Type B pancreatic cell (in vitro differentiated cells): ENCODE measurements at regions not wholly inside any gene's neighbourhood (a gene's known extent, or its start where the extent isn't known, plus 50 kb on each side); places are given as distances from the start of the nearest gene placed in this dataset.
A peak's percentile ranks its signal among the peaks of the same experiment; 100 is the strongest.

Experiments
- DNase-seq: peaks from one replicate; pipeline ENCODE4 v3.0.0; 2021; ENCODE audit warnings: mixed read lengths; ENCODE audit not compliant: unreplicated experiment; ENCODE audit errors: extremely low spot score
- H3K27ac Mint-ChIP-seq: 2 replicates; pipeline ENCODE4 v1.8.0; 2021; ENCODE audit warnings: mild to moderate bottlenecking, mixed read lengths
- H3K27me3 Mint-ChIP-seq: 2 replicates; pipeline ENCODE4 v1.8.0; 2021; ENCODE audit warnings: mixed read lengths
- H3K36me3 Mint-ChIP-seq: 2 replicates; pipeline ENCODE4 v1.8.0; 2021; ENCODE audit warnings: mixed read lengths
- H3K4me1 Mint-ChIP-seq: one replicate; pipeline ENCODE4 v1.8.0; 2021; ENCODE audit warnings: mixed read lengths; ENCODE audit not compliant: unreplicated experiment
- H3K4me3 Mint-ChIP-seq: 2 replicates; pipeline ENCODE4 v1.8.0; 2021; ENCODE audit warnings: mild to moderate bottlenecking, mixed read lengths
- H3K9me3 Mint-ChIP-seq: 2 replicates; pipeline ENCODE4 v1.8.0; 2021; ENCODE audit warnings: mixed read lengths
- TF ChIP-seq, protein P1 (sequence below): fragments of 200-600 bp; sonication (generic); conservative IDR thresholded peaks from 2 replicates; pipeline ENCODE4 v1.5.0; 2021; ENCODE audit warnings: antibody characterized with exemption, mild to moderate bottlenecking

DNA sequence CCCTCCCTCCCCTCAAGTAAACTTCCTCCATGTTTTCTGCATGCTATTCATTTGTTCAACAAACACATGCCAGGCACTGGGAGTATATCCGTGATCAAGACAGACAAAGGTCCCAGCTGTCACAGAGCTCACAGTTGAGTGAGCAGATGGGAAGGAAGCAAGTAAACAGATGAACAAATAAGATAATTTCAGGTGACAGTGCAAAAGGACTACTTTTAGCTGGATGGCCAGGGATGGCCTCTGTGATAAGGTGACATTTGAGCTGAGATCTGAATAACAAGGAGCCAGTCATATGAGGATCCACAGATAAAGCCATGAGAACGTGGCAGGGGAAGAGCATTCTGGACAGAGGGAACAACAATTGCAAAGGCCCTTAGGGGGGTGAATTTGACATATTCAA, 121.7 kb upstream of the RAD23B start:
- Mint-ChIP-seq H3K36me3 (no peaks in the 10 kb centered on the region), H3K27me3 (no peaks in the 10 kb centered on the region), H3K27ac (no peak overlapping the region), H3K4me3 (no peak overlapping the region), H3K9me3 (peaks cover 4% of the 10 kb centered on the region), H3K4me1 (no peaks in the 10 kb centered on the region)
- TF ChIP-seq, protein P1, sequence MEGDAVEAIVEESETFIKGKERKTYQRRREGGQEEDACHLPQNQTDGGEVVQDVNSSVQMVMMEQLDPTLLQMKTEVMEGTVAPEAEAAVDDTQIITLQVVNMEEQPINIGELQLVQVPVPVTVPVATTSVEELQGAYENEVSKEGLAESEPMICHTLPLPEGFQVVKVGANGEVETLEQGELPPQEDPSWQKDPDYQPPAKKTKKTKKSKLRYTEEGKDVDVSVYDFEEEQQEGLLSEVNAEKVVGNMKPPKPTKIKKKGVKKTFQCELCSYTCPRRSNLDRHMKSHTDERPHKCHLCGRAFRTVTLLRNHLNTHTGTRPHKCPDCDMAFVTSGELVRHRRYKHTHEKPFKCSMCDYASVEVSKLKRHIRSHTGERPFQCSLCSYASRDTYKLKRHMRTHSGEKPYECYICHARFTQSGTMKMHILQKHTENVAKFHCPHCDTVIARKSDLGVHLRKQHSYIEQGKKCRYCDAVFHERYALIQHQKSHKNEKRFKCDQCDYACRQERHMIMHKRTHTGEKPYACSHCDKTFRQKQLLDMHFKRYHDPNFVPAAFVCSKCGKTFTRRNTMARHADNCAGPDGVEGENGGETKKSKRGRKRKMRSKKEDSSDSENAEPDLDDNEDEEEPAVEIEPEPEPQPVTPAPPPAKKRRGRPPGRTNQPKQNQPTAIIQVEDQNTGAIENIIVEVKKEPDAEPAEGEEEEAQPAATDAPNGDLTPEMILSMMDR = no peak
- DNase-seq = no peak

DNA sequence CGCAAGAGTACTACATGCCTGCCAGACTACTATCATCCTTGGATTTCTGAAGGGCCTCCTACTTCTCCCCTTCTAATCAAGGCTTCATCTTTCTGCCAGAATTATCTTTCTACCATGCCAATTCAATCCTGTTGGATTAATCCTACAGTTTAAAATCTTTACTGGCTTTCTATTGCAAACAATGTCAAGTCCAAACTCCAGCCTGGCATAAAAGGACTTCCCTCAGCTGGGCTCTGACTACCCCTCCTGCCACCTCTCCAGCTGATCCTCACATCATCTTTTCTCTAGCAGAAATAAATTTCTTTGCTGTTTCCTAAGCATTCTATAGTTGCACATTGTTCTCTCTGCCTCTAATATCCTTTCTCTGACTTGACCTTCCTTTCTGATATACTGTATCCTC, 119.7 kb upstream of the RAD23B start:
- Mint-ChIP-seq H3K27me3 (no peaks in the 10 kb centered on the region), H3K4me3 (no peak overlapping the region), H3K27ac (no peak overlapping the region), H3K9me3 (peaks cover 4% of the 10 kb centered on the region), H3K4me1 (no peaks in the 10 kb centered on the region), H3K36me3 (no peaks in the 10 kb centered on the region)
- DNase-seq = no peak
- TF ChIP-seq, protein P1 = no peak

DNA sequence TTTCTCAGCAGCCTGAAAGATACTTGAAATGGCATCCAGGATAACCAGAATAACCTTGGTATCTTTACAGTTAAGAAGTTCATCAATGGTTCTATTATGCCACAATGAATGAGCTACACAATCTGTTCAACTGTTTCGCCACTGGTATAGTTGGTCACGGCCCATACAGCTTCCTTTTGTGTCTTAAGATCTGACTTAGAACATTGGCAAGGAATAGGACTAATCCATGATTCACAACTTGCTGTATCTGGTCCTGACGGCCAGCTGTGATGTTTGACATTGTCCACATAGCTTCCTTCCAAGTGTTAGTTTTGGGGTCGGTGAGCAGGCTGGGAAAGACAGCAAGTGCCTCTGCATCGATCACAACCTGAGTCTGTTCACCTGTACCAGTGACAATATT, 113.3 kb upstream of the RAD23B start:
- Mint-ChIP-seq H3K9me3 (peaks cover 4% of the 10 kb centered on the region), H3K27ac (no peak overlapping the region), H3K4me1 (peaks cover 5% of the 10 kb centered on the region), H3K36me3 (no peaks in the 10 kb centered on the region), H3K4me3 (no peak overlapping the region), H3K27me3 (no peaks in the 10 kb centered on the region)
- DNase-seq = no peak
- TF ChIP-seq, protein P1 = no peak

DNA sequence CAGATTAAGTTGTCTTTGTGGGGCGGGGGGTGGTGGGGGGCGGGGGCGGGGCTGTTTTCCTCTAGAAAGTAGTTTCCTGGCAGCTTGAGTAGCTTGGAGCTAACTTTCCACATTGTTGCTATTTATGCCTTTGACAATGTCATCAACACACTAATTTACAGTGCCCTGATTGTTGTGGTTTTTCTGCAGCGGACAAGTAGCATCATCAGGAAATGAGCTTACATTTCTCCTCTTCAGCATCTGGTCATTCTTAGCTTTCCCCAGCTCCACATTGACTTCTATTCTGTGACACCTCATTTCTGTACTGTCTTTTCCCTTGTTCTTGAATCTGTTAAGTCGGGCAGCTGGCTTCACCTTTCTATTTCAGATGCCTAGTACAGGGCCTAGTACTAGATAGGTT, 112.3 kb upstream of the RAD23B start:
- TF ChIP-seq, protein P1 = no peak
- Mint-ChIP-seq H3K4me1 (peaks cover 14% of the 10 kb centered on the region), H3K36me3 (no peaks in the 10 kb centered on the region), H3K4me3 (no peak overlapping the region), H3K9me3 (peaks cover 4% of the 10 kb centered on the region), H3K27ac (no peak overlapping the region), H3K27me3 (no peaks in the 10 kb centered on the region)
- no peak for DNase-seq

DNA sequence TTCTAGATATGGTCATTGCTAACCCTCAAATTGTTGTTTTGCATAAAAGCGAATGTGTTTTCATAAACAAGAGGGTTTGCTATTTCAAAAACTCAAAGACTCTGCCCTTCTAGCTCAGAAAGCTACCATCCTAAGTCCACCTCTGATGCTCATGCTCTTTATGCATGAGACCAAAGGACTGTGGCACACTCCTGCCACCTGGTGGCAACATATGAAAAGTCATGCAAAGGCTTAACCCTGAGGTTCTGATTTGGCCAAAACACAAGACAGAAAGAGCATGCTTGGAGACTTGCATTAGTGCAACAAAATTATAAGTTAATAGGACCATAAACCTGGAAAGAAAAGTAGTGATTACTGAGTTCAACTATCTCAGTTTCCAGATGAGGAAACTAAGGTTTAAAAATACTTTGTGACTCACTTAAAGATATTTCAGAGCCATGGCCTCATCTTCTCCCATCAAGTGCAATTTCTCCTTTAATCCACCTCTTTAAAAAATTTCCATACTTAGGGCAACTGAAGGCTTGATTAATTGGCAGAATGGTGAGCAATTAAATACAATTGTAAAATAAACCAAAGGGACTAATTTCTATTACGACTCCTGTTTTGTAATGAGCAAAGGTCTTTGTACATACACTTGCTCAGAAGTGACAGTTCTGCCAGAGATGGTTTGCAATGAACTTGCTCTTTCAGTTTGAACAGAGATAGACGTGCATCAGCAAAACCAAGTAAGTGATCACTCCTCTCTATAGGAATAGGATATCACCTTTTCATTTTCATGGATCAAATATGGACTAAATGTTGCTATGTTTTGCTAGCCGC, 110.7 kb upstream of the RAD23B start:
- H3K9me3 Mint-ChIP-seq = no peaks in the 10 kb centered on the region
- DNase-seq = peak; percentile 79
- H3K27ac Mint-ChIP-seq = no peak overlapping the region
- TF ChIP-seq, protein P1 = peak; percentile 95
- no peaks in the 10 kb centered on the region for H3K36me3 Mint-ChIP-seq
- H3K4me3 Mint-ChIP-seq = no peak overlapping the region
- H3K27me3 Mint-ChIP-seq = no peaks in the 10 kb centered on the region
- peaks cover 30% of the 10 kb centered on the region for H3K4me1 Mint-ChIP-seq

DNA sequence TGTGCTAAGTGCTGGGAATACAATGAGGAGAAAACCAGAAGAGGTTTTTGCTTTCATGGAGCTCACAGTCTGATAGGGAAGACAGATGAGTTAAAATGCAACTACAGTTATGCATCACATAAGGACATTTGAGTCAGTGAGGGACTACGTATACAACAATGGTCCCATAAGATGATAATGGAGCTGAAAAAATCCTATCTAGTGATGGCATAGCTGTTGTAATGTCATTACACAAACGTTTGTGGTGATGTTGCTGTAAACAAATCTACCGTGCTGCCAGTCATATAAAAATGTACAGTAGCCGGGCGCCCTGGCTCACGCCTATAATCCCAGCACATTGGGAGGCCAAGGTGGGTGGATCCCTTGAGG, 110.1 kb upstream of the RAD23B start:
- Mint-ChIP-seq H3K4me1 (peaks cover 34% of the 10 kb centered on the region), H3K36me3 (no peaks in the 10 kb centered on the region), H3K4me3 (no peak overlapping the region), H3K27ac (no peak overlapping the region), H3K9me3 (no peaks in the 10 kb centered on the region), H3K27me3 (no peaks in the 10 kb centered on the region)
- TF ChIP-seq, protein P1 = no peak
- no peak for DNase-seq
